ENCODE measurements at regions not wholly inside any gene's neighbourhood (a gene's known extent, or its start where the extent isn't known, plus 50 kb on each side); places are given as distances from the start of the nearest gene placed in this dataset.

DNA sequence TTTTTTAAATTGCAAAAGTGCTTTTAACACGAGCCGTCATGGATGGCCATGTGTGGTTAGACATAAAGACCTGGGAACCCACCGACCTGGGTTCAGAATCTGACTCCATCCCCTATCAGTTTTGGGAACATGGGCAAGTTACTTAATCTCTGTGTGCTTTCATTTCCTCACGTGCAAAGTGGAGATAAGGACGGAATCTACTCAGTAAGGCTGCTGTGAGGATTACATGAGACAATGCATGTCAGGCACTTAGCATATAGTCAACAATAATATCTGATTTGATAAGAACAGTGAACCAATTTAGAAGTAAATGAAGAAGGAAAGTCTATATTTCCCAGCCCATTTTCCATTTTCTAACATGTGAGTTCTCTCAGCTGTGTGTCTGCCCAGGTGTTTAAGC, 235.4 kb downstream of the SUDS3 start:
- Histone ChIP-seq H3K4me3 (ENCODE audit: low read depth, low read length) (no peak overlapping the region), H3K36me3 (ENCODE audit: control insufficient read depth, insufficient read depth, low read length) (no peaks in the 10 kb centered on the region), H3K27me3 (ENCODE audit: control insufficient read depth, insufficient read depth, low read length) (no peaks in the 10 kb centered on the region)

DNA sequence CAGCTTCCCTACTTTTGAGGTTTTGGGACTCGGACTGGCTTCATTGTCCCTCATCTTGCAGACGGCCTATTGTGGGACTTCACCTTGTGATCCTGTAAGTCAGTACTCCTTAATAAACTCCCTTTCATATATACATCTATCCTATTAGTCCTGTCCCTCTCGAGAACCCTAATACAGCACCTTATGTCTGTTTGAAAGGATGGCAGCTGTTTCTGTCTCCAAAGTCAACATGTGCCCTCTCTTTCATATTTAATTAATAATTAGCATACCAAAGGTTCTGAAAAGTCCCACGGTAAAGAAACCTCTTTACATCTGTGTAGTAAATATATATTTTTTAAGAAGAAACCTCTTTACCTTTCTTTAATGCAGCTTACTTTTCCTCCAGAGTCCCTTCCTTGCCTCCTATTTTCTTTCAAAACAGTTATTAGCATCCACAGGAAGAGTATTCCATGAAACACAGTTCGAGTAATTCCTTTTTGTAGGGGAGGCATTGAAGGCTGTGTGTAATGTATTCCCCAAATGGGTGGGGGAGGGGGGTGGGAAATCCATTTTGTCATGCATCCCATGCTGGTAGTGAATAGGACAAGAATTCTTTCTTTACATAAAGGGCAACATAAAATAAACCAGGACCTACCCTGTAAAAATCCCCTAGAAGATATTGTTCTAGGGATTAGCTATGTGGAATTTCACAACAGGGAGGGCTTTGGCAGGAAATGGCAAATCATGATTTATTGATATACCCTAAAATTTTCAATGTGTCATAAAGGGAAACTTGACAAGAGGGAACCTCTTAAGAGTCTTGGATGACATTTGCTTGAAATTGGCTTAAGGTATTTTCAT, 241.5 kb downstream of the SUDS3 start:
- Histone ChIP-seq H3K27me3 (ENCODE audit: control insufficient read depth, insufficient read depth, low read length) (no peaks in the 10 kb centered on the region), H3K36me3 (ENCODE audit: control insufficient read depth, insufficient read depth, low read length) (no peaks in the 10 kb centered on the region), H3K9ac (ENCODE audit: low read depth, low read length) (no peak overlapping the region), H3K4me1 (ENCODE audit: control insufficient read depth, insufficient read depth, low read length) (peaks cover 6% of the 10 kb centered on the region), H3K9me3 (ENCODE audit: control insufficient read depth, insufficient read depth, low read length) (no peaks in the 10 kb centered on the region), H3K4me3 (ENCODE audit: low read depth, low read length) (no peak overlapping the region)

More for the DNA sequence above, 235.4 kb downstream of the SUDS3 start:
- no peak overlapping the region for H3K9ac ChIP-seq (ENCODE audit: low read depth, low read length)
- peaks cover 6% of the 10 kb centered on the region for H3K4me1 ChIP-seq (ENCODE audit: control insufficient read depth, insufficient read depth, low read length)
- no peaks in the 10 kb centered on the region for H3K9me3 ChIP-seq (ENCODE audit: control insufficient read depth, insufficient read depth, low read length)

DNA sequence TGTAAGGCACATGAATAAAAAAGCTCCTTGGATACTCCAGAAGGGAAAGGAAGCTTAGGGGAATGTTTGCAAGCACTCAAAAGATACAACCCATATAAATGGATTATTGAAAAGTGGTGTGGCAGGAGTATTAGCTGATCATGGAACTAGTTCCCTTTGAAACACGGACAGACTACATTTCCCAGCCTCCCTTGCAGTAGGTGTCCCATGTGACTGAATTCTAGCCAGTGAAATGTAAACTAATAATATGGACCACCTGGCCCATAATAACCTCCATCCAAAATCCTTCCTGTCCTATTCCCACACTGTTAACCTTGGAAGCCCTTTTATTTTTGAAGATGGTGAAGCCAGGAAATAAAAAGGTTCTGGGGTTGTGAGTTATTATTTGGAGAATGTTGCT, 242.3 kb downstream of the SUDS3 start:
- H3K4me3 ChIP-seq (ENCODE audit: low read depth, low read length), result no peak overlapping the region
- H3K9me3 ChIP-seq (ENCODE audit: control insufficient read depth, insufficient read depth, low read length), result no peaks in the 10 kb centered on the region
- H3K27me3 ChIP-seq (ENCODE audit: control insufficient read depth, insufficient read depth, low read length), result no peaks in the 10 kb centered on the region
- no peaks in the 10 kb centered on the region for H3K36me3 ChIP-seq (ENCODE audit: control insufficient read depth, insufficient read depth, low read length)
- no peak overlapping the region for H3K9ac ChIP-seq (ENCODE audit: low read depth, low read length)
- peaks cover 6% of the 10 kb centered on the region for H3K4me1 ChIP-seq (ENCODE audit: control insufficient read depth, insufficient read depth, low read length)

DNA sequence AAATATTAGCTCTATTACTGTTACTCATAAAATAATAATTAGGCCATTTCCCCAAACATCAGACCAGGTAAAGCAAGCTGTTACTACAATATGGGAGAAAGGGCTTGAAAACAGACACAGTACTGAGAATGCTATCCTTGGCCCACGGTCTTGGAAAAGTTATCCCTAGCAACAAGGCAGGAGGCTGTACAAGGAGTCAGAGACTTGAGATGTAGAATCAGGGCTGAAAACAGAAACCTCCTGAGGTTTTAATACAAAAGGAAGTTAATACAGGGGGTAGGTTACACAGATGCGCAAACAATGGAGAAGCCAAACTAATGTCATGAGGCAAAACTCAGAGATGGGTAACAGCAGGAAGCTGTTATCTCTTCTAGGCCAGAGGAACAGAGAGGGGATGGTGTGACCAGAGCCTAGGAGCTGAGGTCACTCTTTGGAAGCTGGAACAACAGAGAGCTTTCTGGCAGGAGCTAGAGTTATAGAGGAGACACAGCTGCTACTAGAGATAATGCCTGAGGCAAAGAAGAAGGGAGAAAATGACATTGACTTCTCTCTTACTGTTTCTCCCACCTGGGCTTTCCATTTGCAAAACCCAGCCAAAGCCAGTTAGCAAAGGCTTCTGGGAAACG, 248.8 kb downstream of the SUDS3 start:
- Histone ChIP-seq H3K9ac (ENCODE audit: low read depth, low read length) (no peak overlapping the region), H3K36me3 (ENCODE audit: control insufficient read depth, insufficient read depth, low read length) (no peaks in the 10 kb centered on the region), H3K27me3 (ENCODE audit: control insufficient read depth, insufficient read depth, low read length) (no peaks in the 10 kb centered on the region), H3K4me3 (ENCODE audit: low read depth, low read length) (no peak overlapping the region), H3K4me1 (ENCODE audit: control insufficient read depth, insufficient read depth, low read length) (no peaks in the 10 kb centered on the region), H3K9me3 (ENCODE audit: control insufficient read depth, insufficient read depth, low read length) (no peaks in the 10 kb centered on the region)

DNA sequence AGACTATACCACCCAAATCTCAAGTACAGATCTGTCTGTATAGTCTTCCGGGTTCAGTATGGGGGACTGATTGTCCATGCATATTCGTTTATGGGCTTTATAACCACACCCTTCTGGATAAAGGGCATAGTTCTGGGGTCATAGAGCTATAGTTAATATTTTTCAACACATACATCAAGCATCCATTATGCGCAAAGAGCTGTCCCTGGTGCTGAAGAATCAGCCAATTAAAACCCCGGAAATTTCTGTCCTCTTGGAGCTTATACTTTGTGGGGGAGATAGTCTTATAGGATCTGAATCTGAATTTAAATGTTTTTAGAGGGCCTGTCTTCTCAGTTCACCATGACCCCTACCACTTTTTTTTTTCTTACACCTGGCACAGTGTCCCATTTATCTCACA, 256.7 kb downstream of the SUDS3 start:
- Histone ChIP-seq H3K4me1 (ENCODE audit: control insufficient read depth, insufficient read depth, low read length) (peaks cover under 1% of the 10 kb centered on the region), H3K4me3 (ENCODE audit: low read depth, low read length) (no peak overlapping the region), H3K9ac (ENCODE audit: low read depth, low read length) (no peak overlapping the region), H3K36me3 (ENCODE audit: control insufficient read depth, insufficient read depth, low read length) (no peaks in the 10 kb centered on the region), H3K9me3 (ENCODE audit: control insufficient read depth, insufficient read depth, low read length) (no peaks in the 10 kb centered on the region), H3K27me3 (ENCODE audit: control insufficient read depth, insufficient read depth, low read length) (no peaks in the 10 kb centered on the region)

DNA sequence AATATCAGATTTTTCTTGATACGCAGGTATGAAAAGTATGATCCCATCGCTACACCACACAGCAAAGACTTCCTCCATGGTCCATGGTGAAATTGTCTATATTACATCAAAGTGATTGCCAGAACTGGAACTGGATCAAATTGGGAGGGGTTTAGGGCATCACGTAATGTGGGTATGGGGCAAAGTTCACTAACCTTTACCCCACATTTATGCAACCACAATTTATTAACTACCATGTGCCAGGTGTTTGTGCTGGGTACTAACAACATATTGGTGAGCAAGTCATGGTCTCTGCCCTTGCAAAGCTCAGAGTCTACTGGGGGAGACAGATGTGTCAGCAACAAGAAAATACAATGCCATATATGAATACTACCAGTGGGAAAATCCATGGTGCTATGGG, 258.9 kb downstream of the SUDS3 start:
- no peaks in the 10 kb centered on the region for H3K27me3 ChIP-seq (ENCODE audit: control insufficient read depth, insufficient read depth, low read length)
- H3K36me3 ChIP-seq (ENCODE audit: control insufficient read depth, insufficient read depth, low read length), result no peaks in the 10 kb centered on the region
- H3K9ac ChIP-seq (ENCODE audit: low read depth, low read length), result no peak overlapping the region
- H3K4me3 ChIP-seq (ENCODE audit: low read depth, low read length), result no peak overlapping the region
- no peaks in the 10 kb centered on the region for H3K9me3 ChIP-seq (ENCODE audit: control insufficient read depth, insufficient read depth, low read length)
- H3K4me1 ChIP-seq (ENCODE audit: control insufficient read depth, insufficient read depth, low read length), result peaks cover 2% of the 10 kb centered on the region

DNA sequence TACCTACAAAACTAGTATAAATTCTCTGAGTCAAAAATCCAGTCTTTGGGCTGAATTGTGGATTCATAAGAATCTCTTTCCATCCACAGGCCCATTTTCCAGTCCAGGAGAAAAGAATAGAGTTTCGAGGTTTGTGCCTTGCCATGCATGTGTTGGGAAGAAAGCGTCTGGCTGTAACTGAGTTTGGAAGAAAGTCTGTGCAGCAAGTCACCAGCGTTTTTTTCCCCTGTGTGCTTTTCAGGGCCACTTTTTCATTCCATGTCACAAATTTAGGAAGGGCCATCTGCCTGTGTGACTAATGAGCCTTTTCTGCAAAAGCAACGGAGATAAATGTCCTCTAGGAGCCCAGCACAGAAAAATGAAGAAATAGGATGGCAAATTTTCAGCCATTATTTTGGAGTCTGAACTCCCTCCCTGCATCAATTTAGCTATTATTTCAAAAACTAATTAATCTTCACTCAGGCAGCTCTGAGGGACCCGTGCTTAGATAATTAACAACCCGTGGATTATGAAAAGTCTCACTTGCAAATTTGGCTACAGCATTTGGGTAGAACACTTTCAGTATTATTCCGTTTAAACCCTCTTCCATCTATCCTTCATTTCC, 261.5 kb downstream of the SUDS3 start:
- no peak overlapping the region for H3K4me3 ChIP-seq (ENCODE audit: low read depth, low read length)
- H3K4me1 ChIP-seq (ENCODE audit: control insufficient read depth, insufficient read depth, low read length), result peaks cover 2% of the 10 kb centered on the region
- no peak overlapping the region for H3K9ac ChIP-seq (ENCODE audit: low read depth, low read length)
- H3K27me3 ChIP-seq (ENCODE audit: control insufficient read depth, insufficient read depth, low read length), result no peaks in the 10 kb centered on the region
- no peaks in the 10 kb centered on the region for H3K9me3 ChIP-seq (ENCODE audit: control insufficient read depth, insufficient read depth, low read length)
- no peaks in the 10 kb centered on the region for H3K36me3 ChIP-seq (ENCODE audit: control insufficient read depth, insufficient read depth, low read length)

DNA sequence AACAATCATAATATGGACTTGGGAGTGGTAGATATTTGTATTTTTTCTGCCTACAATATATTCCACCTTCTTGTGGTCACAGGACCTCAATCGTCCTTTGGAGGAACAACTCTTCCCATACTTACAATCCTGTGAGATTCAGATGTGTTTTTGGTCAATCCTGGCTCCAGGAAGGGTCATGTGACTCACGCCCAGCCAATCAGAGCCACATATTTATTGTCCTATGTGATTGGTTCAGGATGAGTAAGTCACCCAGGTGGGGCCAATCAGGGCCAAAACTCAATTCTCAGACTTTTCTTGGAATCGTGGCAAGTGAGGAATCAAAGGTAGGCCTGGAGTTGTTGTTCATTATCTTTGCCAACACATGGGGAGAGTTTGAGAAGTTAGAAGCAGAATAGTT, 264.9 kb downstream of the SUDS3 start:
- no peak overlapping the region for H3K9ac ChIP-seq (ENCODE audit: low read depth, low read length)
- no peaks in the 10 kb centered on the region for H3K9me3 ChIP-seq (ENCODE audit: control insufficient read depth, insufficient read depth, low read length)
- peaks cover 2% of the 10 kb centered on the region for H3K4me1 ChIP-seq (ENCODE audit: control insufficient read depth, insufficient read depth, low read length)
- no peaks in the 10 kb centered on the region for H3K27me3 ChIP-seq (ENCODE audit: control insufficient read depth, insufficient read depth, low read length)
- no peaks in the 10 kb centered on the region for H3K36me3 ChIP-seq (ENCODE audit: control insufficient read depth, insufficient read depth, low read length)
- H3K4me3 ChIP-seq (ENCODE audit: low read depth, low read length), result no peak overlapping the region

DNA sequence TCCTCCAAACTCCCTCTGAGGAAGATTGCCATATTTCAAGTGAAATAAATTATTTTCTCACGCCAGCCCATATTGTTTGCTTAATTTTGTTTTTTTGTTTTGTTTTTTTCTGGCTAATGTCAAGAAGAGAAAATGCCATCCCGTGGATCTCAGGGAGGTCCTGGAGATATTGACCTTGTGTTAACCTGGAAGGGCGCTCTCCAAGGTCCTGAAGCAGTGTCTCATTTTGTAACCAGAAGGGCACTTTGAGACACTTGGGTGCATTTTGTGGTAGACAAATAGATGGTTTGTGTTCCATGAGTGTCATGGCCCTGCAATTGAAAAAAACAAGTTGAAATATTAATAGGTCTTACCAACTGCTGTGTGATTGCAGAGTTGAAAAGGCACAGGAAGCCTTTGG, 268.9 kb downstream of the SUDS3 start:
- no peaks in the 10 kb centered on the region for H3K36me3 ChIP-seq (ENCODE audit: control insufficient read depth, insufficient read depth, low read length)
- no peak overlapping the region for H3K9ac ChIP-seq (ENCODE audit: low read depth, low read length)
- H3K4me3 ChIP-seq (ENCODE audit: low read depth, low read length), result no peak overlapping the region
- H3K27me3 ChIP-seq (ENCODE audit: control insufficient read depth, insufficient read depth, low read length), result no peaks in the 10 kb centered on the region
- no peaks in the 10 kb centered on the region for H3K4me1 ChIP-seq (ENCODE audit: control insufficient read depth, insufficient read depth, low read length)
- H3K9me3 ChIP-seq (ENCODE audit: control insufficient read depth, insufficient read depth, low read length), result no peaks in the 10 kb centered on the region

DNA sequence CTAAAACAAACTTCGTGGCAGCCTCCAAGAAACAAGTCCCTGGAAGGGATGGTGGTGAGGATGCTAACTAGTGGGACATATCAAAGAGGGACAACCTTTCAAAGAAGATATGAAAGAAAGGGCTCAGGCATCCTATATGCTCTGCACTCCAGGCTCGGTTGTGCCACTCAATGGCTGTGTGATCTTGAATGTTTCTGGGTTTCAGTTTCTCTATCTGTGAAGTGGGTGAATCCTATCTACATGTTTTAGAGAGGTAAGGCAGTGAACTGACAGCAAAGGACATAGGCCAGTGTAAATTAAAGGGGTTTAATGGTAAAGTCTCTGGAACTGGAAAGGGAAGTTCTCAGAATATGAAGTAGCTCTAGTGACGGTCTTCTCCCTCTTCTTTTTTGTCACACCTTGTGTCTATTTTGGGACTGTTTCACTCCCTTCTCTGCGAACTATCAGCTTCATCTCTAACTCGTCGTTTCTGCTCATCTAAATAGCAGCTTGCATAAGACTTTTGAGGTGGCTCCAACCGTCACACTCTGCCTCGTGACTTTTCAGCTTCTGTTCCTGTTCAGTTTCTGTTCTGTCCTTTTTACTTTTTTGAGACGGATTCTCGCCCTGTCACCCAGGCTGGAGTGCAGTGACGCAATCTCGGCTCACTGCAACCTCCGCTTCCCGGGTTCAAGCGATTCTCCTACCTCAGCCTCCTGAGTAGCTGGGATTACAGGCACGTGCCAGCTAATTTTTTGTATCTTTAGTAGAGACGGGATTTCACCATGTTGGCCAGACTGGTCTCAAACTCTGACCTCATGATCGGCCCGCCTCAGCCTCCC, 273.6 kb downstream of the SUDS3 start:
- Histone ChIP-seq H3K4me3 (ENCODE audit: low read depth, low read length) (no peak overlapping the region), H3K4me1 (ENCODE audit: control insufficient read depth, insufficient read depth, low read length) (no peaks in the 10 kb centered on the region), H3K27me3 (ENCODE audit: control insufficient read depth, insufficient read depth, low read length) (no peaks in the 10 kb centered on the region), H3K36me3 (ENCODE audit: control insufficient read depth, insufficient read depth, low read length) (no peaks in the 10 kb centered on the region), H3K9me3 (ENCODE audit: control insufficient read depth, insufficient read depth, low read length) (no peaks in the 10 kb centered on the region), H3K9ac (ENCODE audit: low read depth, low read length) (no peak overlapping the region)

DNA sequence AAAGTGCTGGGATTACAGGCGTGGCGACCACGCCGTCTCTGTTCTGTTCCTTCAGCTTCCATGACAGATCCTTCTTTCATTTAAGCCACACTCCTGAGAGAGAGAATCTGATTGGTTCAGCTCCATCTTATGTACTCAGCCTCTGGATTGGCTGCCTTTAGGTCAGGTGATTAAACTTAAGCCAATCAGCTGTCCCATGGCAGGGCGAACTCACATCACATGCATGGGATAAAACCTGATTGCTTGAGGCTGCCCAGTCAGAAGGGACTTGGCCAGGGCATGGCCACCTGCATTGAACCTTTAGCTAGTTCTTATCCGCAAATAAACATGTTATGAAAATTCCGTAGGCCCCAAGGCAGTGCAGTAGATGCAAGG, 274.2 kb downstream of the SUDS3 start:
- H3K36me3 ChIP-seq (ENCODE audit: control insufficient read depth, insufficient read depth, low read length), result no peaks in the 10 kb centered on the region
- no peaks in the 10 kb centered on the region for H3K27me3 ChIP-seq (ENCODE audit: control insufficient read depth, insufficient read depth, low read length)
- H3K9ac ChIP-seq (ENCODE audit: low read depth, low read length), result no peak overlapping the region
- no peaks in the 10 kb centered on the region for H3K4me1 ChIP-seq (ENCODE audit: control insufficient read depth, insufficient read depth, low read length)
- H3K9me3 ChIP-seq (ENCODE audit: control insufficient read depth, insufficient read depth, low read length), result no peaks in the 10 kb centered on the region
- H3K4me3 ChIP-seq (ENCODE audit: low read depth, low read length), result no peak overlapping the region
